HEK293 (cell line): ENCODE measurements at regions not wholly inside any gene's neighbourhood (a gene's known extent, or its start where the extent isn't known, plus 50 kb on each side); places are given as distances from the start of the nearest gene placed in this dataset.

Experiments used
- ZBTB20 ChIP-seq: fragments of 450-650 bp; formaldehyde crosslinking; IDR thresholded peaks from 2 replicates; pipeline ENCODE4 v1.5.1; 2016; ENCODE audit warnings: missing biosample characterization, missing genetic modification characterization
- TF ChIP-seq, protein P1 (sequence below): fragments of 450-650 bp; formaldehyde crosslinking; IDR thresholded peaks from 2 replicates; pipeline ENCODE4 v1.5.1; 2016; ENCODE audit warnings: missing biosample characterization, missing genetic modification characterization
- TF ChIP-seq, protein P2 (sequence below): fragments of 450-650 bp; formaldehyde crosslinking; IDR thresholded peaks from 2 replicates; pipeline ENCODE4 v1.5.1; 2016; ENCODE audit warnings: missing biosample characterization, missing genetic modification characterization
- TF ChIP-seq, protein P3 (sequence below): IDR thresholded peaks from 2 replicates; pipeline ENCODE4 v1.6.1; 2011; ENCODE audit warnings: mild to moderate bottlenecking, low read depth, low read length, borderline replicate concordance
- TF ChIP-seq, protein P4 (sequence below): fragments of 450-650 bp; formaldehyde crosslinking; IDR thresholded peaks from 2 replicates; pipeline ENCODE4 v1.5.1; 2016; ENCODE audit warnings: missing biosample characterization, missing genetic modification characterization, low read depth

DNA sequence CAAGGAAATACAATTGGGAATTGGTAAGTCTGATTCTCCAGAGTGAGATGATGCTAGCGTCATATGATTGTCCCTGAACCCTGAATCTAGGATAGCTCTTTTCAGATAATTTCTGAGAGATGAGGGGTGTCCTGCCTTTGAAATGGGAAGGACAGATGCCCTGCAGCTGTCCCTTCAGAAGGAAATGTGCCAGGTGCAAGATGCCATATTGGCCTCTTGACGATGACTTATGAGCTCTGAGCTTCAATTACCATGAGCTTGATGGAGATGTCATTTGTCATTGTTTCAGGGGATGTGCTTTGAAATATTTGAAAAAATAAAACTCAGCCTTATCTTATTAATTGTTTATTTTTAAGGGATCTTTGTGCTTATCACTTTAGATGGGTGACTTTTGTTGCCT, 185.1 kb downstream of the DACT1 start:
- TF ChIP-seq, protein P1, sequence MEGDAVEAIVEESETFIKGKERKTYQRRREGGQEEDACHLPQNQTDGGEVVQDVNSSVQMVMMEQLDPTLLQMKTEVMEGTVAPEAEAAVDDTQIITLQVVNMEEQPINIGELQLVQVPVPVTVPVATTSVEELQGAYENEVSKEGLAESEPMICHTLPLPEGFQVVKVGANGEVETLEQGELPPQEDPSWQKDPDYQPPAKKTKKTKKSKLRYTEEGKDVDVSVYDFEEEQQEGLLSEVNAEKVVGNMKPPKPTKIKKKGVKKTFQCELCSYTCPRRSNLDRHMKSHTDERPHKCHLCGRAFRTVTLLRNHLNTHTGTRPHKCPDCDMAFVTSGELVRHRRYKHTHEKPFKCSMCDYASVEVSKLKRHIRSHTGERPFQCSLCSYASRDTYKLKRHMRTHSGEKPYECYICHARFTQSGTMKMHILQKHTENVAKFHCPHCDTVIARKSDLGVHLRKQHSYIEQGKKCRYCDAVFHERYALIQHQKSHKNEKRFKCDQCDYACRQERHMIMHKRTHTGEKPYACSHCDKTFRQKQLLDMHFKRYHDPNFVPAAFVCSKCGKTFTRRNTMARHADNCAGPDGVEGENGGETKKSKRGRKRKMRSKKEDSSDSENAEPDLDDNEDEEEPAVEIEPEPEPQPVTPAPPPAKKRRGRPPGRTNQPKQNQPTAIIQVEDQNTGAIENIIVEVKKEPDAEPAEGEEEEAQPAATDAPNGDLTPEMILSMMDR (tag by site-specific recombination): no peak
- TF ChIP-seq, protein P2, sequence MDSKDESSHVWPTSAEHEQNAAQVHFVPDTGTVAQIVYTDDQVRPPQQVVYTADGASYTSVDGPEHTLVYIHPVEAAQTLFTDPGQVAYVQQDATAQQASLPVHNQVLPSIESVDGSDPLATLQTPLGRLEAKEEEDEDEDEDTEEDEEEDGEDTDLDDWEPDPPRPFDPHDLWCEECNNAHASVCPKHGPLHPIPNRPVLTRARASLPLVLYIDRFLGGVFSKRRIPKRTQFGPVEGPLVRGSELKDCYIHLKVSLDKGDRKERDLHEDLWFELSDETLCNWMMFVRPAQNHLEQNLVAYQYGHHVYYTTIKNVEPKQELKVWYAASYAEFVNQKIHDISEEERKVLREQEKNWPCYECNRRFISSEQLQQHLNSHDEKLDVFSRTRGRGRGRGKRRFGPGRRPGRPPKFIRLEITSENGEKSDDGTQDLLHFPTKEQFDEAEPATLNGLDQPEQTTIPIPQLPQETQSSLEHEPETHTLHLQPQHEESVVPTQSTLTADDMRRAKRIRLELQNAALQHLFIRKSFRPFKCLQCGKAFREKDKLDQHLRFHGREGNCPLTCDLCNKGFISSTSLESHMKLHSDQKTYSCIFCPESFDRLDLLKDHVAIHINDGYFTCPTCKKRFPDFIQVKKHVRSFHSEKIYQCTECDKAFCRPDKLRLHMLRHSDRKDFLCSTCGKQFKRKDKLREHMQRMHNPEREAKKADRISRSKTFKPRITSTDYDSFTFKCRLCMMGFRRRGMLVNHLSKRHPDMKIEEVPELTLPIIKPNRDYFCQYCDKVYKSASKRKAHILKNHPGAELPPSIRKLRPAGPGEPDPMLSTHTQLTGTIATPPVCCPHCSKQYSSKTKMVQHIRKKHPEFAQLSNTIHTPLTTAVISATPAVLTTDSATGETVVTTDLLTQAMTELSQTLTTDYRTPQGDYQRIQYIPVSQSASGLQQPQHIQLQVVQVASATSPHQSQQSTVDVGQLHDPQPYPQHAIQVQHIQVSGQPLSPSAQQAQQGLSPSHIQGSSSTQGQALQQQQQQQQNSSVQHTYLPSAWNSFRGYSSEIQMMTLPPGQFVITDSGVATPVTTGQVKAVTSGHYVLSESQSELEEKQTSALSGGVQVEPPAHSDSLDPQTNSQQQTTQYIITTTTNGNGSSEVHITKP (tag by site-specific recombination): no peak
- no peak for TF ChIP-seq ZBTB20 (tag by site-specific recombination)
- TF ChIP-seq, protein P3, sequence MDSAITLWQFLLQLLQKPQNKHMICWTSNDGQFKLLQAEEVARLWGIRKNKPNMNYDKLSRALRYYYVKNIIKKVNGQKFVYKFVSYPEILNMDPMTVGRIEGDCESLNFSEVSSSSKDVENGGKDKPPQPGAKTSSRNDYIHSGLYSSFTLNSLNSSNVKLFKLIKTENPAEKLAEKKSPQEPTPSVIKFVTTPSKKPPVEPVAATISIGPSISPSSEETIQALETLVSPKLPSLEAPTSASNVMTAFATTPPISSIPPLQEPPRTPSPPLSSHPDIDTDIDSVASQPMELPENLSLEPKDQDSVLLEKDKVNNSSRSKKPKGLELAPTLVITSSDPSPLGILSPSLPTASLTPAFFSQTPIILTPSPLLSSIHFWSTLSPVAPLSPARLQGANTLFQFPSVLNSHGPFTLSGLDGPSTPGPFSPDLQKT: no peak
- TF ChIP-seq, protein P4, sequence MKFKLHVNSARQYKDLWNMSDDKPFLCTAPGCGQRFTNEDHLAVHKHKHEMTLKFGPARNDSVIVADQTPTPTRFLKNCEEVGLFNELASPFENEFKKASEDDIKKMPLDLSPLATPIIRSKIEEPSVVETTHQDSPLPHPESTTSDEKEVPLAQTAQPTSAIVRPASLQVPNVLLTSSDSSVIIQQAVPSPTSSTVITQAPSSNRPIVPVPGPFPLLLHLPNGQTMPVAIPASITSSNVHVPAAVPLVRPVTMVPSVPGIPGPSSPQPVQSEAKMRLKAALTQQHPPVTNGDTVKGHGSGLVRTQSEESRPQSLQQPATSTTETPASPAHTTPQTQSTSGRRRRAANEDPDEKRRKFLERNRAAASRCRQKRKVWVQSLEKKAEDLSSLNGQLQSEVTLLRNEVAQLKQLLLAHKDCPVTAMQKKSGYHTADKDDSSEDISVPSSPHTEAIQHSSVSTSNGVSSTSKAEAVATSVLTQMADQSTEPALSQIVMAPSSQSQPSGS (tag by site-specific recombination): no peak
